22Rv1 (cell line): ENCODE measurements at regions not wholly inside any gene's neighbourhood (a gene's known extent, or its start where the extent isn't known, plus 50 kb on each side); places are given as distances from the start of the nearest gene placed in this dataset.

Experiments used
- H3K27ac ChIP-seq: fragments of 450-650 bp; 2 replicates; pipeline ENCODE4 v1.5.1; 2017
- ZFX ChIP-seq: fragments of 450-650 bp; IDR thresholded peaks from 2 replicates; pipeline ENCODE4 v1.6.1; 2017; ENCODE audit warnings: antibody characterized with exemption, borderline replicate concordance
- TF ChIP-seq, protein P1 (sequence below): fragments of 450-650 bp; IDR thresholded peaks from 2 replicates; pipeline ENCODE4 v1.5.1; 2017; ENCODE audit warnings: mild to moderate bottlenecking

DNA sequence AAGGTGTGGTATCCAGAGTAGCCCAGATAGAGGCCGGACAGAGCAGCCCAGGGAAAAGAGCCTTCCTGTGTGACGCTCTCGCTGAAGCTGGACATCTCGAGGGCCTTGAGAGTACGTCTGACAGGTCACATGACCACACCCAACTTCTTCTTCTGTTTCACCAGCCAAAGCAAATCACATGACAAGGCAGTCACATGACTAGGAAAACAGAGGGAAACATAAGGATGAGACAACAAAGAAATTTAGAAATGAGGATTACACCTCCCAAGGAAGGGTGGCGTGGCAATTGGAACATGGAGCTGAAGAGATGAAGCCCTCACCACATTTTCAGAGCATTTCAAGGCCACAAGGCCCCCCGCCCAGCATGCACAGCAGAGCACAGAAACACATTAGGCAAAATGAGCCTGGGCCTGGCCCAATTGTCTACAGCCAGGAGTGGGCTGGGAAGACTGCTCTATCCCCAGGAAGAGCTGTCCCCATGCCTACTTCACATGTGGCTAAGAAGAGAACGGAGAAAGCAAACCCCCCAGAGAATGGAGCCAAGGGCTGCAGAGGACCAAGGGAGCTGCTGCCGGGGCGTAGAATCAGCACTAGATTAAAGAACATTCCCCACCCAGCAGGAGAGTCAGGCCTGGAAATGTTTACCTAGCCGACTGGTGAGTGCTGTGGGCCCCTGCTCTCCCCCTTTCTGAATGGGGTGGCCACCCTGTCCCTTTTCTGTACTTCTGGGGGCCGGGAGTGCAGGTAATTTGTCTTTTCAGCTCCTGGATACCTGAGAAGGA is 305.1 kb downstream of the NPHP4 start:
- TF ChIP-seq, protein P1, sequence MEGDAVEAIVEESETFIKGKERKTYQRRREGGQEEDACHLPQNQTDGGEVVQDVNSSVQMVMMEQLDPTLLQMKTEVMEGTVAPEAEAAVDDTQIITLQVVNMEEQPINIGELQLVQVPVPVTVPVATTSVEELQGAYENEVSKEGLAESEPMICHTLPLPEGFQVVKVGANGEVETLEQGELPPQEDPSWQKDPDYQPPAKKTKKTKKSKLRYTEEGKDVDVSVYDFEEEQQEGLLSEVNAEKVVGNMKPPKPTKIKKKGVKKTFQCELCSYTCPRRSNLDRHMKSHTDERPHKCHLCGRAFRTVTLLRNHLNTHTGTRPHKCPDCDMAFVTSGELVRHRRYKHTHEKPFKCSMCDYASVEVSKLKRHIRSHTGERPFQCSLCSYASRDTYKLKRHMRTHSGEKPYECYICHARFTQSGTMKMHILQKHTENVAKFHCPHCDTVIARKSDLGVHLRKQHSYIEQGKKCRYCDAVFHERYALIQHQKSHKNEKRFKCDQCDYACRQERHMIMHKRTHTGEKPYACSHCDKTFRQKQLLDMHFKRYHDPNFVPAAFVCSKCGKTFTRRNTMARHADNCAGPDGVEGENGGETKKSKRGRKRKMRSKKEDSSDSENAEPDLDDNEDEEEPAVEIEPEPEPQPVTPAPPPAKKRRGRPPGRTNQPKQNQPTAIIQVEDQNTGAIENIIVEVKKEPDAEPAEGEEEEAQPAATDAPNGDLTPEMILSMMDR, result no peak
- no peak for TF ChIP-seq ZFX
- no peak overlapping the region for H3K27ac ChIP-seq

DNA sequence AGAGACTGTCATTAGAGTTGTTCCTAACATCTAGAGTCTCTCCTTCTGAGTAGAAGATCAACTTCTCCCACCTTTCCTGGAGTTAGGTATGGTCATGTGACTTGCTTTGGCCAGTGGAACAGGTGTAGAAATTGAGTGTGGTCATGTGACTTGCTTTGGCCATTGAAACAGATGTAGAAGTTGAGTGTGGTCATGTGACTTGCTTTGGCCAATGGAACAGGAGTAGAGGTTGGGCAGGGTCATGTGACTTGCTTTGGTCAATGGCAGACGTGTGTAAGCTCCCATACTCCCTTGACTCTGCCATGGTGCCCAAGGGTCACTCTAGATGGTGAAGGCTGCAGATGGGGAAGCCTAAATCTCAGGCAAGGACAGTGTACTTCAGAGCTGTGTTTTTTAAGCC is 306.0 kb downstream of the NPHP4 start:
- TF ChIP-seq, protein P1, result no peak
- TF ChIP-seq ZFX, result no peak
- H3K27ac ChIP-seq, result no peak overlapping the region

DNA sequence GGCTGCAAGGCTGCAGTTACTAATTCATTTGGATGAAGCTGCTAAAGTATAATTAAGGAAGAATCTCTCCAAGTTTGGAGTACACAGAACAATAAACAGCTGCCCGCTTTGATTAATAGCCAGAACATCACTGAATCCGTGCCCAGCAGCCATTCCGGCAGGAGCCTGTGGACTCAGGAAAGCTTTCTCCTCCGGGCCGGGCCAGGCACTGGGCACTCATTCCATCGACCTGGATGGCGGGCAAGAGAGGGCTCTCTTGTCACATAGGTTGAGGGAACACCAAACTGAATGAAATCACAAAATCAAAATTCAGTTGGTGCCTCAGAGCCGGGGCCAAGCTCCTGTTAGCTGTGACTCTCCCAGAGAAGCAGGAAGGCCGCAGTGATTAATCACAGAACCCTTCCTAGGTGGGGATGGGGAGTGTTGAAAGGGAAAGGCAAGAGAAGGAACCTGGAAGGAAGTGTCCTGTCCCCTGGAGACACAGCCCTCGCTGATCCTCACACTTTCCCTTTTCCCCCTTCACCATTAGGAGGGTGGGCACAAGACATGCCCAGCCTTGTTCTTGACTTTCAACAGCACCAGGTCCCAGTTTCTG is 306.7 kb downstream of the NPHP4 start:
- no peak overlapping the region for H3K27ac ChIP-seq
- TF ChIP-seq ZFX, result no peak
- TF ChIP-seq, protein P1, result no peak

DNA sequence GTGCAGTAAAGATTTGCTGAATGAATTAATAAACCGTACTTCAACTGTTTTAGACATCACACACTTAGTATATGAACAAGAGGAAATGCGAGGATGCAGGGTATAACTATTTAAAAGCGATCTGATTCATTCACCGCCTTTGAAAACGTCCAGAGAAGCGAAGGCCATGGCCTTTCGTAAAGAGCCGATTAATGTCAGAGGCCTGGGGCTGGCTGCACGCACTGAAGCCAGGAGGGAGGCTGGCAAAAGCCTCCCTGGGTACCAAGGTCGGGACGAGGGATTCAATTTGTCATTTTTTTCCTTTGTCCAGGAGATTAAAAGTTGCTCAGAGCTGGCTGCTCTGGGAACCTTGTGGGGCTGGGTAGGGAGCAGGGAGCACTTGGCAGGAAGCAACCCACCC is 307.4 kb downstream of the NPHP4 start:
- no peak for TF ChIP-seq ZFX
- TF ChIP-seq, protein P1, result no peak
- H3K27ac ChIP-seq, result no peak overlapping the region

DNA sequence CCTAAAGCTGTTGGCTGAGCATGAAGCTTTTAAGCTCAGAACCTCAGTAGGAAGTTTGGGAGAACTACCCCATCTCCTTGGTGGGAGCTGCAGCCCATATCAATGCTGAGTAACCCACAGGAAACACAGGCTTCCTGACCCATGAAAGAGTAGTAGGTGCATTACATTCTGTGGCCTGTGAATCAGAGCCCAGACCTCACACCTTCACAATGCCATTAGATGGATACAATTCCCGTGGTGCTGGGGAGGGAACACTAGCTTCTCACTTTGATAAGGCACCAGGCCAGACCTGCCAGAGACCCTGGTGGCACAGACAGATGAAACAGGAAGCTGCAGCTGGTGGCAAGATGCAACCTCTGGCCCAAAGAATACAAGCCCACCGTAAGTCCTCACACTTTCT is 308.8 kb downstream of the NPHP4 start:
- H3K27ac ChIP-seq, result no peak overlapping the region
- TF ChIP-seq, protein P1, result no peak
- TF ChIP-seq ZFX, result no peak

DNA sequence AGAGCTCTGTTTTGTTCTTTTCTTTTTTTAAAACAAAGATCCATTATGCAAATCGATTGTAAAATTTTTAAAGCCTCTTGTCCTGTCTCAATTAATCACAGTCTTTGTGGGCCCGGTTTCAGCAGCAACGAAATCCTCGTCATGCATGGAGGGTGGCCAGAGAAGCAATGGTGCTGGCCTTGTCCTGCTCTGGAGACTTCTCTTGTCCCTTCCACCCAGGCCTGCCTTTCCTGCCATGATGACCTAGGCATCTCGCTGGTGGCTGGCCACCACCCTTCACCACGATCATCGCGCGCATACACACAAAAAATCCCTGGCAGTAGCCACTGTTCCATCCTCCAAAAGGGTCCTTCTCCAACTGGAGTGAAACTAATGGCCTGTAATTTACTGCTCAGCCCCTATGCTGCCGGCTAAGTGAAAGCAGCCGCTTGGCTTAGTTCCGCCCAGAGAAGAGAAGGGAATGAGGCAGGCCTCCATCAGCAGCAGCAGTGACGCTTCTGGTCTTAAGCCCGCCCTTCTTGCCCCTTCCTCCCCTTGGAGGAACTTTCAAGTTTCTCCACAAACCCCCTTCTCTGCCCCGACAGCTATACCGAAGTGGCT is 309.5 kb downstream of the NPHP4 start:
- TF ChIP-seq, protein P1, result no peak
- no peak for TF ChIP-seq ZFX
- no peak overlapping the region for H3K27ac ChIP-seq

DNA sequence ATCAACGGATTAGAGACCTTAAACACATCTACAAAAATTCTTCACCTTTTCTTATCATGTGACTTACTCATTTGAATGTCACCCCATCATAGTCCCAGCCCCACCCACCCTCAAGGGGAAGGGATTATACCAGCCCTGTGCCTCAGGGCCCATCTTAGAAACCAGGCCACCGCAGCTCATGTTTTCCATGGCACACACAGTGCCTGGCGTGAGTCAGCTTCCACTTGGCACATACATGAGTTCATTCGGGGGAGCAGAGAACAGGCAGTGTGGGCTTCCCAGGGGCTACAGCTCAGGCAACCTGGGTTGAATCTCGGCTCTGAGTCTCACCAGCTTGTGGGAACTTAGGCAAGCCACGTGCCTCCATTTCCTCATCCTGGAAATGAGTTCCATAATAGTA is 310.6 kb downstream of the NPHP4 start:
- no peak for TF ChIP-seq ZFX
- TF ChIP-seq, protein P1, result no peak

More for the DNA sequence above, 310.6 kb downstream of the NPHP4 start:
- H3K27ac ChIP-seq, result no peak overlapping the region
